Left ventricle myocardium inferior (tissue), 1 donor: ENCODE measurements at regions not wholly inside any gene's neighbourhood (a gene's known extent, or its start where the extent isn't known, plus 50 kb on each side); places are given as distances from the start of the nearest gene placed in this dataset.

ENCODE experiments used
- DNase-seq: peaks from one replicate; pipeline ENCODE4 v3.0.0-alpha.2; 2020
- H3K27ac ChIP-seq: fragments of 200-600 bp; replicated peaks from 2 replicates; pipeline ENCODE4 v1.8.0; 2021
- H3K27me3 ChIP-seq: fragments of 200-600 bp; 2 replicates; pipeline ENCODE4 v1.8.0; 2021; ENCODE audit warnings: low read depth
- H3K36me3 ChIP-seq: fragments of 200-600 bp; 2 replicates; pipeline ENCODE4 v1.8.0; 2021
- H3K4me1 ChIP-seq: fragments of 200-600 bp; 2 replicates; pipeline ENCODE4 v1.8.0; 2021
- H3K4me3 ChIP-seq: fragments of 200-600 bp; 2 replicates; pipeline ENCODE4 v1.8.0; 2021; ENCODE audit warnings: mild to moderate bottlenecking, moderate library complexity
- H3K9me3 ChIP-seq: fragments of 200-600 bp; replicated peaks from 2 replicates; pipeline ENCODE4 v1.8.0; 2021
- intact Hi-C: fragments of 100-400 bp; cut with micrococcal nuclease; formaldehyde crosslinking; loops from one replicate; pipeline ENCODE4 v1.11.0; 2022
- TF ChIP-seq, protein P1 (sequence below): fragments of 200-600 bp; IDR thresholded peaks from 2 replicates; pipeline ENCODE4 v1.8.0; 2021; ENCODE audit warnings: antibody characterized with exemption, mild to moderate bottlenecking, borderline replicate concordance
- donor health status: DM: no; HTN: yes; CAD: no; lungs with severe emphysema.

DNA sequence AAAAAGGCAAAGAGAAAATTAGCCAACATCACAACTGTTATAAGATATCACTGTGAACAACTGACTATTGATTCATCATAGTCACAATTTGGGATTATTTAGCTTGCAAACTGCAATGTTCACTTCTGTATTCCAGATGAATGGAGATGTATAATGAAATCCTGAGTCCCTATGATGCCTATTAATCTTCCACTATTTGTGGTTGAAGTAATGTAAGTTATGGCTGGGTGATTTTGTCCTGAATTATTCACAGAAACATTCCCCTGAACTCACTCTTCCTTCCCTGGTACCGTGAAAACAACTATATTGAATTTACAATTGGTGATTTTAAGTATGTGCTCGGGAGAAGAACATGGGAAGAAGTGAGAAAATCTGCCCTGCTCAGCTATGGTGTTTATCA, 50.8 kb upstream of the NPFFR2 start:
- Histone ChIP-seq H3K27me3 (no peaks in the 10 kb centered on the region), H3K36me3 (no peaks in the 10 kb centered on the region), H3K4me3 (no peak overlapping the region), H3K4me1 (no peaks in the 10 kb centered on the region), H3K27ac (no peak overlapping the region), H3K9me3 (peaks cover 8% of the 10 kb centered on the region)
- TF ChIP-seq, protein P1, sequence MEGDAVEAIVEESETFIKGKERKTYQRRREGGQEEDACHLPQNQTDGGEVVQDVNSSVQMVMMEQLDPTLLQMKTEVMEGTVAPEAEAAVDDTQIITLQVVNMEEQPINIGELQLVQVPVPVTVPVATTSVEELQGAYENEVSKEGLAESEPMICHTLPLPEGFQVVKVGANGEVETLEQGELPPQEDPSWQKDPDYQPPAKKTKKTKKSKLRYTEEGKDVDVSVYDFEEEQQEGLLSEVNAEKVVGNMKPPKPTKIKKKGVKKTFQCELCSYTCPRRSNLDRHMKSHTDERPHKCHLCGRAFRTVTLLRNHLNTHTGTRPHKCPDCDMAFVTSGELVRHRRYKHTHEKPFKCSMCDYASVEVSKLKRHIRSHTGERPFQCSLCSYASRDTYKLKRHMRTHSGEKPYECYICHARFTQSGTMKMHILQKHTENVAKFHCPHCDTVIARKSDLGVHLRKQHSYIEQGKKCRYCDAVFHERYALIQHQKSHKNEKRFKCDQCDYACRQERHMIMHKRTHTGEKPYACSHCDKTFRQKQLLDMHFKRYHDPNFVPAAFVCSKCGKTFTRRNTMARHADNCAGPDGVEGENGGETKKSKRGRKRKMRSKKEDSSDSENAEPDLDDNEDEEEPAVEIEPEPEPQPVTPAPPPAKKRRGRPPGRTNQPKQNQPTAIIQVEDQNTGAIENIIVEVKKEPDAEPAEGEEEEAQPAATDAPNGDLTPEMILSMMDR, result no peak
- DNase-seq, result no peak
- intact Hi-C loops, result no loop called here
